CD14-positive monocyte (primary cell): ENCODE measurements at regions not wholly inside any gene's neighbourhood (a gene's known extent, or its start where the extent isn't known, plus 50 kb on each side); places are given as distances from the start of the nearest gene placed in this dataset.

Source experiments
- DNase-seq, 3 donors: peaks; one replicate each; pipeline ENCODE4 v3.0.0-alpha.2; 2011 to 2022
- H2AFZ ChIP-seq: 2 replicates; pipeline ENCODE4 v1.6.0; 2012; ENCODE audit warnings: mild to moderate bottlenecking, low read depth, low read length, inconsistent platforms; ENCODE audit not compliant: insufficient read depth, poor library complexity, severe bottlenecking
- H3K27ac ChIP-seq, 2 donors: 1 replicate in 1 of 2; 2 replicates in 1 of 2; pipeline ENCODE4 v1.5.1; 2012 to 2013; ENCODE audit warnings: low read length in 2 of 2, control low read depth in 1 of 2, inconsistent platforms in 1 of 2, low read depth in 1 of 2, mild to moderate bottlenecking in 1 of 2
- H3K27me3 ChIP-seq, 2 donors: one replicate each; pipeline versions ENCODE4 v1.6.0 to v1.6.1; 2011 to 2013; ENCODE audit warnings: low read length in 2 of 2; ENCODE audit not compliant: control insufficient read depth in 2 of 2, insufficient read depth in 2 of 2
- H3K36me3 ChIP-seq, 2 donors: replicated peaks in 1 of 2; 1 replicate in 1 of 2; 2 replicates in 1 of 2; pipeline versions ENCODE4 v1.5.1 to v1.6.1; 2012 to 2013; ENCODE audit warnings: low read length in 2 of 2, control low read depth in 1 of 2, inconsistent platforms in 1 of 2, mild to moderate bottlenecking in 1 of 2; ENCODE audit not compliant: insufficient read depth in 2 of 2, control insufficient read depth in 1 of 2
- H3K4me1 ChIP-seq, 2 donors: 1 replicate in 1 of 2; 2 replicates in 1 of 2; pipeline versions ENCODE4 v1.5.1 to v1.6.1; 2012 to 2013; ENCODE audit warnings: low read length in 2 of 2, control low read depth in 1 of 2, inconsistent platforms in 1 of 2, mild to moderate bottlenecking in 1 of 2, moderate library complexity in 1 of 2; ENCODE audit not compliant: insufficient read depth in 2 of 2, control insufficient read depth in 1 of 2
- H3K4me2 ChIP-seq: replicated peaks from 2 replicates; pipeline ENCODE3; 2012; ENCODE audit warnings: low read length, moderate library complexity, mild to moderate bottlenecking; ENCODE audit not compliant: poor library complexity, severe bottlenecking; ENCODE audit errors: extremely low read depth
- H3K4me3 ChIP-seq, 3 experiments: fragments of 200-600 bp in 1 of 3; sonication (generic) in 1 of 3; replicated peaks in 1 of 3; 1 replicate in 2 of 3; 2 replicates in 1 of 3; pipeline ENCODE4 v1.5.1; 2011 to 2013; ENCODE audit warnings: low read length in 3 of 3, mild to moderate bottlenecking in 3 of 3, control low read depth in 2 of 3, low read depth in 2 of 3, inconsistent platforms in 1 of 3, moderate library complexity in 1 of 3
- H3K79me2 ChIP-seq: 2 replicates; pipeline ENCODE4 v1.6.0; 2012; ENCODE audit warnings: mild to moderate bottlenecking, control low read depth, inconsistent platforms, low read length, moderate library complexity; ENCODE audit not compliant: insufficient read depth
- H3K9ac ChIP-seq: 2 replicates; pipeline ENCODE4 v1.6.0; 2017; ENCODE audit warnings: low read length, mild to moderate bottlenecking; ENCODE audit not compliant: insufficient read depth, poor library complexity, severe bottlenecking
- H3K9me3 ChIP-seq, 2 donors: replicated peaks in 1 of 2; 1 replicate in 1 of 2; 2 replicates in 1 of 2; pipeline versions ENCODE4 v1.5.1 to v1.6.1; 2012 to 2013; ENCODE audit warnings: low read length in 2 of 2, control low read depth in 1 of 2; ENCODE audit not compliant: control insufficient read depth in 1 of 2, insufficient read depth in 1 of 2
- H4K20me1 ChIP-seq: 2 replicates; pipeline ENCODE4 v1.6.0; 2012; ENCODE audit warnings: mild to moderate bottlenecking, low read length, control low read depth, moderate library complexity; ENCODE audit not compliant: insufficient read depth
- H3K27ac Mint-ChIP-seq, 7 donors: one replicate each; pipeline ENCODE4 v1.8.0; 2020; ENCODE audit warnings: mild to moderate bottlenecking in 7 of 7, mixed read lengths in 7 of 7, moderate library complexity in 6 of 7, inconsistent platforms in 2 of 7
- H3K27me3 Mint-ChIP-seq, 3 donors: one replicate each; pipeline ENCODE4 v1.8.0; 2021 to 2022; ENCODE audit warnings: low read depth in 3 of 3, mild to moderate bottlenecking in 3 of 3, mixed read lengths in 3 of 3, moderate library complexity in 3 of 3, inconsistent platforms in 1 of 3
- H3K36me3 Mint-ChIP-seq, 2 donors: one replicate each; pipeline ENCODE4 v1.8.0; 2020; ENCODE audit warnings: mixed read lengths in 2 of 2, inconsistent platforms in 1 of 2, mild to moderate bottlenecking in 1 of 2
- H3K4me1 Mint-ChIP-seq: one replicate; pipeline ENCODE4 v1.8.0; 2020; ENCODE audit warnings: mild to moderate bottlenecking, mixed read lengths
- H3K4me3 Mint-ChIP-seq, 2 donors: one replicate each; pipeline ENCODE4 v1.8.0; 2020; ENCODE audit warnings: mild to moderate bottlenecking in 2 of 2, mixed read lengths in 2 of 2, moderate library complexity in 1 of 2
- H3K9me3 Mint-ChIP-seq, 7 donors: one replicate each; pipeline ENCODE4 v1.8.0; 2020 to 2022; ENCODE audit warnings: mixed read lengths in 7 of 7, mild to moderate bottlenecking in 6 of 7, moderate library complexity in 6 of 7, inconsistent platforms in 2 of 7
- CTCF ChIP-seq: fragments of 200-600 bp; IDR thresholded peaks from one replicate; pipeline ENCODE4 v1.8.0; 2022; ENCODE audit warnings: antibody characterized with exemption, mild to moderate bottlenecking
- WGBS: methylation state at CpG from one replicate; pipeline ENCODE4 v1.1.5; 2013; ENCODE audit warnings: missing lambda C conversion rate; ENCODE audit not compliant: insufficient coverage; 5-methylcytosine and 5-hydroxymethylcytosine counted together
- intact Hi-C, 2 donors: fragments of 100-400 bp; cut with micrococcal nuclease; formaldehyde crosslinking; loops; one replicate each; pipeline versions ENCODE4 v1.15.0 to v1.15.1; 2023

- WGBS, result no CpG with 5 or more reads among the region's 3 CpGs
- Mint-ChIP-seq H3K4me3 (no peak overlapping the region), H3K27ac (no peak overlapping the region), H3K27me3 (no peaks in the 10 kb centered on the region), H3K4me1 (no peaks in the 10 kb centered on the region), H3K9me3 (peaks cover 0 to 5% (median 2%) of the 10 kb centered on the region in 7 donors), H3K36me3 (no peaks in the 10 kb centered on the region)
- Histone ChIP-seq H3K4me1 (no peaks in the 10 kb centered on the region), H3K9me3 (no peaks in the 10 kb centered on the region), H3K27ac (no peak overlapping the region), H2AFZ (no peak overlapping the region), H4K20me1 (no peaks in the 10 kb centered on the region), H3K4me3 (no peak overlapping the region), H3K79me2 (no peaks in the 10 kb centered on the region), H3K9ac (no peak overlapping the region), H3K4me2 (no peak overlapping the region), H3K36me3 (no peaks in the 10 kb centered on the region), H3K27me3 (no peaks in the 10 kb centered on the region)
- intact Hi-C loops, result no loop called here
- TF ChIP-seq CTCF, result no peak
- DNase-seq, result no peak
Measured at GRCh38 chr4:14700544-14700943, 301.7 kb upstream of the CPEB2 start.

- Histone ChIP-seq H3K9me3 (no peaks in the 10 kb centered on the region), H3K4me3 (no peak overlapping the region), H3K27me3 (no peaks in the 10 kb centered on the region), H3K9ac (no peak overlapping the region), H3K4me2 (no peak overlapping the region), H3K79me2 (no peaks in the 10 kb centered on the region), H4K20me1 (no peaks in the 10 kb centered on the region), H3K27ac (no peak overlapping the region), H3K36me3 (no peaks in the 10 kb centered on the region), H2AFZ (no peak overlapping the region), H3K4me1 (no peaks in the 10 kb centered on the region)
- no peaks in the 10 kb centered on the region for H3K36me3 Mint-ChIP-seq
- DNase-seq, result no peak
- H3K27ac Mint-ChIP-seq, result no peak overlapping the region
- peaks cover 0 to 5% (median 4%) of the 10 kb centered on the region in 7 donors for H3K9me3 Mint-ChIP-seq
- WGBS, result no CpG with 5 or more reads among the region's 2 CpGs
- TF ChIP-seq CTCF, result no peak
- H3K27me3 Mint-ChIP-seq, result no peaks in the 10 kb centered on the region
- H3K4me1 Mint-ChIP-seq, result no peaks in the 10 kb centered on the region
- intact Hi-C loops, result no loop called here
- no peak overlapping the region for H3K4me3 Mint-ChIP-seq
Measured at GRCh38 chr4:14701389-14701788, 300.9 kb upstream of the CPEB2 start.
